Endothelial cell of umbilical vein (primary cell): ENCODE measurements at regions not wholly inside any gene's neighbourhood (a gene's known extent, or its start where the extent isn't known, plus 50 kb on each side); places are given as distances from the start of the nearest gene placed in this dataset.
A peak's percentile ranks its signal among the peaks of the same experiment; 100 is the strongest.

Experiments used
- BruUV-seq: library from RNA; stranded (reverse); fragments of 400-500 nt; replicated peaks from 2 replicates; lab custom pipeline; 2021; lab: Mats Ljungman, UMichigan
- CTCF ChIA-PET: fragments of 300-600, 350-600 bp; sonication (Branson Sonifier 250); formaldehyde crosslinking; loops from one replicate; lab custom pipeline; 2021; ENCODE audit warnings: antibody characterized with exemption, inconsistent platforms; lab: Charles Lee
- POLR2A ChIA-PET: fragments of 300-600, 350-600 bp; sonication (Branson Sonifier 250); formaldehyde crosslinking; loops from one replicate; lab custom pipeline; 2021; ENCODE audit warnings: antibody characterized with exemption, inconsistent platforms; lab: Charles Lee
- DNase-seq: peaks from one replicate; pipeline ENCODE4 v3.0.0-alpha.2; 2011; ENCODE audit warnings: low read depth, low spot score
- FAIRE-seq: peaks from 2 replicates; lab custom pipeline; 2011; peaks lifted over from hg19 to GRCh38; lab: Jason Lieb, UNC
- H2AFZ ChIP-seq: 2 replicates; pipeline ENCODE4 v1.6.0; 2012; ENCODE audit warnings: low read depth, low read length, control low read depth, inconsistent platforms
- H3K27ac ChIP-seq: 2 replicates; pipeline ENCODE4 v1.5.1; 2011; ENCODE audit warnings: low read depth, mild to moderate bottlenecking, control low read depth, low read length, moderate library complexity; ENCODE audit not compliant: insufficient read depth
- H3K27me3 ChIP-seq, 2 experiments: 2 replicates each; pipeline versions ENCODE4 v1.6.0 to v1.6.1; 2011; ENCODE audit warnings: low read length in 2 of 2, mixed read lengths in 1 of 2; ENCODE audit not compliant: control insufficient read depth in 2 of 2, insufficient read depth in 2 of 2
- H3K36me3 ChIP-seq, 2 experiments: 2 replicates in 1 of 2; 3 replicates in 1 of 2; pipeline ENCODE4 v1.5.1; 2011; ENCODE audit warnings: low read length in 2 of 2, mild to moderate bottlenecking in 1 of 2, moderate library complexity in 1 of 2; ENCODE audit not compliant: control insufficient read depth in 2 of 2, insufficient read depth in 2 of 2; ENCODE audit errors: extremely low read depth in 1 of 2
- H3K4me1 ChIP-seq: 3 replicates; pipeline ENCODE4 v1.5.1; 2011; ENCODE audit warnings: mild to moderate bottlenecking, low read length; ENCODE audit not compliant: control insufficient read depth, insufficient read depth; ENCODE audit errors: extremely low read depth
- H3K4me2 ChIP-seq: 2 replicates; pipeline ENCODE4 v1.6.1; 2011; ENCODE audit warnings: low read length, control low read depth, mixed read lengths; ENCODE audit not compliant: insufficient read depth
- H3K4me3 ChIP-seq, 3 experiments: fragments of 200-600 bp in 1 of 3; sonication (generic), shearing (Covaris generic) in 1 of 3; replicated peaks in 1 of 3; 2 replicates each; pipeline ENCODE4 v1.5.1; 2011 to 2016; ENCODE audit warnings: control low read depth in 3 of 3, low read length in 3 of 3, mild to moderate bottlenecking in 2 of 3, inconsistent platforms in 1 of 3, low read depth in 1 of 3, moderate library complexity in 1 of 3; ENCODE audit not compliant: insufficient read depth in 1 of 3
- H3K79me2 ChIP-seq: 2 replicates; pipeline ENCODE4 v1.6.0; 2012; ENCODE audit warnings: low read length, inconsistent platforms; ENCODE audit not compliant: control insufficient read depth, insufficient read depth
- H3K9ac ChIP-seq: replicated peaks from 2 replicates; pipeline ENCODE3; 2011; ENCODE audit warnings: low read length, control low read depth; ENCODE audit not compliant: insufficient read depth; ENCODE audit errors: extremely low read depth
- H3K9me1 ChIP-seq: replicated peaks from 3 replicates; pipeline ENCODE4 v1.6.0; 2011; ENCODE audit warnings: mild to moderate bottlenecking, low read length; ENCODE audit not compliant: control insufficient read depth, insufficient read depth; ENCODE audit errors: extremely low read depth
- H3K9me3 ChIP-seq: replicated peaks from 2 replicates; pipeline ENCODE4 v1.5.1; 2012; ENCODE audit warnings: low read length, inconsistent platforms; ENCODE audit not compliant: control insufficient read depth, insufficient read depth
- H4K20me1 ChIP-seq: replicated peaks from 2 replicates; pipeline ENCODE3; 2011; ENCODE audit warnings: mild to moderate bottlenecking, low read length; ENCODE audit not compliant: control insufficient read depth, insufficient read depth; ENCODE audit errors: extremely low read depth
- EZH2 ChIP-seq: IDR thresholded peaks from 2 replicates; pipeline ENCODE4 v1.6.1; 2012; ENCODE audit warnings: borderline replicate concordance, low read depth, mild to moderate bottlenecking, moderate library complexity, low read length, inconsistent platforms; ENCODE audit not compliant: severe bottlenecking
- FOS ChIP-seq: IDR thresholded peaks from 2 replicates; pipeline ENCODE4 v1.6.1; 2011; ENCODE audit warnings: mild to moderate bottlenecking, low read length, moderate library complexity, borderline replicate concordance; ENCODE audit not compliant: insufficient read depth
- GATA2 ChIP-seq: IDR thresholded peaks from 2 replicates; pipeline ENCODE4 v1.7.0; 2011; ENCODE audit warnings: low read depth, mild to moderate bottlenecking, moderate library complexity, mixed read lengths, low read length; ENCODE audit not compliant: insufficient read length, insufficient read depth
- JUN ChIP-seq: IDR thresholded peaks from 2 replicates; pipeline ENCODE4 v1.6.1; 2011; ENCODE audit warnings: borderline replicate concordance, low read depth; ENCODE audit not compliant: insufficient read length, insufficient read depth
- MYC ChIP-seq: IDR thresholded peaks from one replicate; pipeline ENCODE4 v1.6.1; 2011; ENCODE audit warnings: mild to moderate bottlenecking, low read depth, low read length
- POLR2A ChIP-seq: IDR thresholded peaks from 2 replicates; pipeline ENCODE4 v1.6.1; 2012; ENCODE audit warnings: low read depth, mild to moderate bottlenecking, control low read depth, low read length
- POLR2AphosphoS5 ChIP-seq: IDR thresholded peaks from 2 replicates; pipeline ENCODE4 v1.6.1; 2012; ENCODE audit warnings: low read depth, mild to moderate bottlenecking, control low read depth, low read length, moderate library complexity; ENCODE audit not compliant: insufficient read depth
- dilution Hi-C: fragments of 300-500 bp; cut with MboI; formaldehyde crosslinking; loops from one replicate; pipeline ENCODE4 v1.15.0; 2019; ENCODE audit warnings: low sequenced_read_pairs; ENCODE audit not compliant: extremely low pct_ligation_motif_present
- intact Hi-C: fragments of 100-400 bp; cut with micrococcal nuclease; formaldehyde crosslinking; loops from one replicate; pipeline ENCODE4 v1.10.0; 2022
- TF ChIP-seq, protein P1 (sequence below), 2 donors: IDR thresholded peaks; 1 replicate in 1 of 2; 2 replicates in 1 of 2; pipeline ENCODE4 v1.5.1; 2011; ENCODE audit warnings: low read length in 2 of 2, mild to moderate bottlenecking in 2 of 2, moderate library complexity in 2 of 2, control low read depth in 1 of 2, inconsistent platforms in 1 of 2, low read depth in 1 of 2; ENCODE audit not compliant: insufficient read depth in 1 of 2; ENCODE audit errors: extremely low read depth in 1 of 2
- TF ChIP-seq, protein P2 (sequence below): IDR thresholded peaks from 2 replicates; pipeline ENCODE4 v1.6.1; 2011; ENCODE audit not compliant: insufficient read depth, insufficient read length

DNA sequence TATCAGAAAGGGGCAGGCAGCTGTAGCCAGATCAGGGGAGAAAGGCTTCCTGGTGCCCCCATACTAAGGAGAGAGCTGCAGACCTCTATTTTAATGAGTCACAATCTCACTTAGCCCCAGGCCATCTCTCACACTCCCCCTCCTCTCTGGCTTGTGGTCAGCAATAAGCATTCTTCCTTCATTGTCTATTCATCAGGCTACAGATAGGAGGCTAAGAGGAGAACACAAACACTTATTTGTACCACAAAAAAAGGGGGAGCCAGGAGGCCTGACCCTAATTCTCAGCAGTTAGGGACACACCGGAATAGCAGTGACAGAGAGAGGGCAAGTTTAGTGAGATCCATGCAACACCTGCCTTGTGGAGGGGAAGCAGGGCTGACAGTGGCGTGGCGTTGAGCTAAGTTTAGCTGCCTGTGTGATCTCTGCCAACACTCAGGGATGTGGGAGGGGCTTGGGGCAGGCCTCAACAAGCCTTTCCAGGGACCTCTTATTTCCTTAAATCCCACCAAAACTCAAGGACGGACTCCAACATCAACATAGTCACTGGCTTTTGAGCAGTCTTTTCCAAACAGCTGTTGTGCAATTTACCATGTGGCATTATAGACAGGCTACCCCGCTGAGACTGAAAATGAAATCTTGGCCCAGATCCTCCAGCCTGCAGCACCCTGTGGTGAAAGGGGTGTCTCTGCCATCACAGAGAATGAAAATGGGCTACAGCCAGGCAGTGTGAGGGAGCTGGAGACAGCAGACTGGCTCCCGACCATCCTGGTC is 191.9 kb upstream of the TSC22D2 start:
- dilution Hi-C loops (no loop called here), intact Hi-C loops (no loop called here)
- CTCF ChIA-PET: interaction anchor here (0.7 to 5.4 kb wide), 10 partner anchors 10 to 336 kb away, joined by 3 to 41 read pairs (median 4); no protein-coding TSS in a partner anchor
- Histone ChIP-seq H3K9me3 (no peaks in the 10 kb centered on the region), H3K9ac (no peak overlapping the region), H3K9me1 (no peaks in the 10 kb centered on the region), H3K27ac (no peak overlapping the region), H3K4me1 (no peaks in the 10 kb centered on the region), H3K4me3 (no peak overlapping the region), H3K36me3 (no peaks in the 10 kb centered on the region), H4K20me1 (no peaks in the 10 kb centered on the region), H3K4me2 (no peak overlapping the region), H3K27me3 (peaks cover 24 to 26% of the 10 kb centered on the region in 2 experiments), H2AFZ (no peak overlapping the region), H3K79me2 (no peaks in the 10 kb centered on the region)
- DNase-seq (peak; percentile 12), FAIRE-seq (no peak)
- POLR2A ChIA-PET: no interaction called here
- no TSS peak for BruUV-seq
- TF ChIP-seq POLR2AphosphoS5 (no peak), JUN (no peak), EZH2 (no peak), POLR2A (no peak), MYC (no peak), FOS (no peak), GATA2 (no peak)
- TF ChIP-seq, protein P1, sequence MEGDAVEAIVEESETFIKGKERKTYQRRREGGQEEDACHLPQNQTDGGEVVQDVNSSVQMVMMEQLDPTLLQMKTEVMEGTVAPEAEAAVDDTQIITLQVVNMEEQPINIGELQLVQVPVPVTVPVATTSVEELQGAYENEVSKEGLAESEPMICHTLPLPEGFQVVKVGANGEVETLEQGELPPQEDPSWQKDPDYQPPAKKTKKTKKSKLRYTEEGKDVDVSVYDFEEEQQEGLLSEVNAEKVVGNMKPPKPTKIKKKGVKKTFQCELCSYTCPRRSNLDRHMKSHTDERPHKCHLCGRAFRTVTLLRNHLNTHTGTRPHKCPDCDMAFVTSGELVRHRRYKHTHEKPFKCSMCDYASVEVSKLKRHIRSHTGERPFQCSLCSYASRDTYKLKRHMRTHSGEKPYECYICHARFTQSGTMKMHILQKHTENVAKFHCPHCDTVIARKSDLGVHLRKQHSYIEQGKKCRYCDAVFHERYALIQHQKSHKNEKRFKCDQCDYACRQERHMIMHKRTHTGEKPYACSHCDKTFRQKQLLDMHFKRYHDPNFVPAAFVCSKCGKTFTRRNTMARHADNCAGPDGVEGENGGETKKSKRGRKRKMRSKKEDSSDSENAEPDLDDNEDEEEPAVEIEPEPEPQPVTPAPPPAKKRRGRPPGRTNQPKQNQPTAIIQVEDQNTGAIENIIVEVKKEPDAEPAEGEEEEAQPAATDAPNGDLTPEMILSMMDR (IDR thresholded peaks at IDR 0.05; ENCODE audit: extremely low read depth in 1 of 2, insufficient read depth in 1 of 2, low read depth in 1 of 2, low read length in 2 of 2): no peak
- TF ChIP-seq, protein P2, sequence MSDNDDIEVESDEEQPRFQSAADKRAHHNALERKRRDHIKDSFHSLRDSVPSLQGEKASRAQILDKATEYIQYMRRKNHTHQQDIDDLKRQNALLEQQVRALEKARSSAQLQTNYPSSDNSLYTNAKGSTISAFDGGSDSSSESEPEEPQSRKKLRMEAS: no peak
